SK-MEL-5 (cell line): ENCODE measurements at regions not wholly inside any gene's neighbourhood (a gene's known extent, or its start where the extent isn't known, plus 50 kb on each side); places are given as distances from the start of the nearest gene placed in this dataset.
"Not testable (repeated sequence)": the region's sequence is repeated elsewhere in the genome, so short reads cannot be mapped to it uniquely, and the experiment has no call there.

Source experiments
- DNase-seq: peaks from one replicate; pipeline ENCODE4 v3.0.0-alpha.2; 2016; ENCODE audit warnings: low read depth, low spot score
- in situ Hi-C: cut with HindIII; loops from 2 replicates; pipeline ENCODE4 v1.10.0; 2016; ENCODE audit warnings: low sequenced_read_pairs, high pct_unique_total_duplicates, low pct_unique_long_range_greater_than_20kb

DNA sequence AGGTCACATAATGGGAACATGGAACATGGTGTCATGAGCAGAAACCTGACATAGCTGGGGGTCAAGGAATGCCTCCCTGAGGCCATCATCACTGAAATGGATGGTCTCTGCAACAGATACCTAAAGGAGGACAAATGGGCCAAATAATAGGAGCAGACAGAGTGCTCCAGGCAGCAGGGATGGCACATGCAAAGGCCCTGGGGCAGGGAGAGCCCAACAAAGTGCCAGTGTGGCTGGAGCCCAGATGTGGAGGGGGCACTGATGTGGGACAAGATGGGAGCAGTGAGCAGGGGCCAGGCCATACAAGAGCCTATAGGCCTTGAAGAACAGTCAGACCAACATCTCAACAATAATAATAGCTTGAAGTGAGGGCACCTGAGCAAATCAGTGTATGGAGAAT is 497.8 kb downstream of the MN1 start:
- DNase-seq = no peak
- in situ Hi-C loops = no loop called here

DNA sequence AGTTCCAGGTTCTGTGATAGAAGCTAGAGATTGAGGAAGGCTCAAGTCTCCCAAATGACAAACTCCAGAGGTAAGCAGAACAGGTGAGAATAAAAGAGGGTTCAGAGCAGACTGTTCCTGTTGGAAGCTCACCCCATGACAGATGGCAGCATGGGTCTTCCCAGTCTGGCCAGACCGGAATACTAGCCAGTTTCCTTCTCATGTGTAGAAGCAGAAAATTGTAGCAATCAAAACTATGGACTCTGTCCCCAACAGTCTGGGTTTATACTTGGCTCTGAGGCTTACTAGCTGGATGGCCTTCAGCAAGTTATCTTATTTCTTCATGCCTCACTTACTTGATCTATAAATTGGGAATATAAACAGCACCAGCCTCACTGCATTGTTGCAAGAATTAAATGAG is 494.8 kb downstream of the MN1 start:
- in situ Hi-C loops = no loop called here
- DNase-seq = no peak

DNA sequence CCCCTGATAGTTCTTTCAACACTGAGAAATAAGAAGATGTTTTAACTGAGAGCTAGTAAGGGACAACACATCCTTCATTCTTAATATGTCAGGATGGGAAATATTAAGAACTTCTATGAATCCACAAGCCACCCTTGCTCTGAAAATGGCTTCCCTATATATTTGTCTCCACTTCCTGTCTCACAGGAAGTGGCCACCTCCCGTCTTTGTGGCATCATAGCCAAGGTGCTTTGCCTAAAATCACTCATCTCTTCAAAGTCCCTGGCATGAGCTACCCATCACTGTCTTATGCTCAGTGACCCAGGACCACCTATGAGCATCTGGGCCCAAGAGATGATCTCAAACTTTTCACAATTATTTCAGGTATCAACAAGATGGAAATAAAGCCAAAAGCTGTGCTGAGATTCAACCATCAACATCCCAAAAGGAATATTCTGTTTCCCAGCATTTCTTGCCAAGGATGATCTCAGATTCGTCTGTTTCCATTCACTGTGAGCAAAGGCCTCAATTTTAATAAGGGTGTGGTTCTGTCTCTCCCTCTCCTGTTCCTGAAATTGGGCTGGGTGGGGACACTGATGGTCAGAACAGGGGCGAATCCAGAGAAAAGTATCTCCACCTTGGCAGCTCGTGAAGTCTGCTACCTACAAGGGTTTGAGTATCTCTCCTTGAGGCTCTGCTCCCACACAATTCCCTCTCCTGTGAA is 493.9 kb downstream of the MN1 start:
- DNase-seq = no peak
- in situ Hi-C loops = no loop called here

DNA sequence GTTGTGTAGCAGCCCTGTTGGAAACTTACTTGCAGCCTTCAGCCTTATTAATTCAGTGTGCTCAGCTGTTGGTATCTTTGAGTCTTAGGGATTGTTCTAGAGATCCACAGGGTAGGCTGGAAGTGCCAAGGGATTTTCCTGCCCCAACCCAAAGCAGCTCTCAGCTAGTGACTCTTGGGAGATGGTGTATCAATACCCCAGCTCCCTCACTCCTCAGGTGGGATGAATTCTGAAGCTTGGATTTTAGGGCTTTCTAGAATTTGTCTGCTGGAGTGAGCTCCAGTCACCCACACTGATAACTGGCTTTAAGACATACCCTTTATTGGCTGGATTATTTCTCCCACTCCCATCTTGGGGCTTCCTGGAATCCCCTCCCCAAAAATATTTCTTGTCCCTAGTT is 493.0 kb downstream of the MN1 start:
- no peak for DNase-seq
- in situ Hi-C loops = no loop called here

DNA sequence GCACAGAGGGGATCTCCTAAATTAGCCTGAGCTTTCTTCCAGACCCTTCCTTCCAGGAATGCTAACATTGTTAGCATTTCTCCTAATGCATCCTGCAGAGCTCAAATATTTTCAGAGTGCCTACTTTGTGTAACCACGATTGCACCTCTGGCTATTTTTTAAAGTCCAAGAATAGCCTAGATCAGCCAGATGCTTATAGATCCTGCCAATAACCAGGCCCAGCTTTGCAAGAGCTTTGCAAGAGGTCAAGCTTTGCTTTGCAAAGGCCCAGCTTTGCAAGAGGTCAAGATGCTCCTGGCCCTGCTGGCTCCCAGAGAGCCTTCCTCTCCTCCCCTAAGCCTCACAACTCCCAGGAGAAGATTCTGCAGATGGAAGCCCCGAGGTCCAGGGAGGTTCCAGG is 491.9 kb downstream of the MN1 start:
- in situ Hi-C loops = no loop called here
- no peak for DNase-seq

DNA sequence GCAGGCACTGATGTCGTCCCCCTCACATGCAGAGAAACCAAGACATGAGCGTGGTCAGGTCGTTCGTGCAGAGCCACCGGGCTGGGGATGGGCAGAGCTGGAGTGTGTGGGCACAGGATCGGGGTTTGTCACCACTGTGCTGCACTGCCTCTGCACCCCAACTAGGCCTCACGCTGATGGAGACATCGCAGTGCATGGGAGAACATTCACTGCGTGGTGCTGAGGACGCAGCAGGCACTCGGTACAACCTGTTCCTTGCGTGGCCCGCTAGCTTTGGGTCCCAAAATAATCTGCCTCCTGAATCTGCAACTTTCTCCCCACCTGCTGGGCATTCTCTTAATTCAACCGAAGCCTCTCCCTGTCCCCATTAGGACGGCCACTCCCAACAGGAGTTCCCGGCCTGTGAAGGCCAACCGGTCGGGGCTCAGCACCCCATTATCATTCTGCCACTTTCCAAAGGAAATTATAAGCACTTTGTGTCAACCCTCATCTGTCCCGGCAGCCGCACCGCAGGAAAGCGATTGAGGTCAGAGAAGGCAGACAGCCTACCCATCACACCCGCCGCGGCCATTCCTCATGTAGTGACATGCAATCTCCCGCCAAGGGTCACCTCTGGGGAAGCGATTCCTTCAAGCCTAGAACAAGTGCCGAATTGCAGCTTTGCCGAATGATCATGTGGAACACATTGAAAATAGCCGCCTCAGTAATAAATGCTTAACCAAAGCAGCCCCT is 490.4 kb downstream of the MN1 start:
- in situ Hi-C loops = no loop called here
- no peak for DNase-seq

DNA sequence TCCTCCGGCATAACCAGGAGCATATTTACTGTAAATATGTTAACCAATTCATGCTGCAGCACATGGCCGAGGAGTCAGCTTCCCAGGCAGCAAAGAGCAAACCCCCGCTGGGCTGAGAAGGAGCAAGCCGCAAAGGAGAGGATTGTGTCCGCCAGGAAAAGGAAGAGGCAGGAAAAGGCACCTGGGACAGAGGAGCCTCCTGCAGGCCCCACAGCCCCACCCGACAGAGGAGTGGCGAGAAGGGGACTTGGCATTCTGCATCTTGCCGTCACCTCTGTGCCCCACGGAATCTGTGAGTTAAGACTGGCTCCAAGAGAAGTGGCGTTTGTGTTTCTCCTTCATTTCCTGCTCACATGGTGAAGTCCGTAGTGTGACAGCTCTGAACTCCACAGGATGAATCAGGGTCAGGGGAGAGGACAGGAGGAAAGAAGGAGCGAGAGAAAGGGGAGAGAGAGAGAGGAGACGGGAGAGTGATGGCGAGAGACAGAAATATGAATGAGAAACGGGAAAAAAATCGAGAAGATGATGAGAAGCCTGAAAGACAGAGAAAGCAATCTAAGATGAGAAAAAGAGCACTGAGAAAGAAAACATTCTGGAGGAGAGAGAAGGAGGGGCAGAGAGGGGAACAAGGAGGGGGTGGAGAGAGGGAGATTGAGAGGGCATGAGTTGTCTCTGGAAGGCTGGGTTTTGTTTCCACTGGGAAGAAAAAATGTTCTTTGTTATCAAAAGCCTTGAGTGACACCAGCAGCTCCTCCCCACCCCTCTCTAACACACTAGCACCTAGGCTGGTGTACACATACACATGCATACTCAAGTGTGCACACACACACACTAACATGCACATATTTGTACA is 489.6 kb downstream of the MN1 start:
- no peak for DNase-seq
- in situ Hi-C loops = no loop called here

DNA sequence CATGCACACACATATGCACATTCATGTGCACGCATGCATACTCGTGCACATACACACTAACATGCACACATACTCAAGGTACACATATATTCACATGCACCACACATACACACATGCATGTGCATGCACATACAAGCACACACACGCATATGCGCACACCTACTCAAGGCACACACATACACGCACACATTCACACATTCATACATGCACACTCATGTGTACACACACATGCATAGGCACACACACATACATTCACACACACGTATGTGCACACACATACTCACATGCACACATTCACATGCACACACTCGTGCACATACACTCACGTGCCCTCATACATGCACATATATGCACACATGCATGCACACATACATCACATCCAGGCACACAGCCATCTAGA is 489.0 kb downstream of the MN1 start:
- DNase-seq = no peak
- in situ Hi-C loops = no loop called here

DNA sequence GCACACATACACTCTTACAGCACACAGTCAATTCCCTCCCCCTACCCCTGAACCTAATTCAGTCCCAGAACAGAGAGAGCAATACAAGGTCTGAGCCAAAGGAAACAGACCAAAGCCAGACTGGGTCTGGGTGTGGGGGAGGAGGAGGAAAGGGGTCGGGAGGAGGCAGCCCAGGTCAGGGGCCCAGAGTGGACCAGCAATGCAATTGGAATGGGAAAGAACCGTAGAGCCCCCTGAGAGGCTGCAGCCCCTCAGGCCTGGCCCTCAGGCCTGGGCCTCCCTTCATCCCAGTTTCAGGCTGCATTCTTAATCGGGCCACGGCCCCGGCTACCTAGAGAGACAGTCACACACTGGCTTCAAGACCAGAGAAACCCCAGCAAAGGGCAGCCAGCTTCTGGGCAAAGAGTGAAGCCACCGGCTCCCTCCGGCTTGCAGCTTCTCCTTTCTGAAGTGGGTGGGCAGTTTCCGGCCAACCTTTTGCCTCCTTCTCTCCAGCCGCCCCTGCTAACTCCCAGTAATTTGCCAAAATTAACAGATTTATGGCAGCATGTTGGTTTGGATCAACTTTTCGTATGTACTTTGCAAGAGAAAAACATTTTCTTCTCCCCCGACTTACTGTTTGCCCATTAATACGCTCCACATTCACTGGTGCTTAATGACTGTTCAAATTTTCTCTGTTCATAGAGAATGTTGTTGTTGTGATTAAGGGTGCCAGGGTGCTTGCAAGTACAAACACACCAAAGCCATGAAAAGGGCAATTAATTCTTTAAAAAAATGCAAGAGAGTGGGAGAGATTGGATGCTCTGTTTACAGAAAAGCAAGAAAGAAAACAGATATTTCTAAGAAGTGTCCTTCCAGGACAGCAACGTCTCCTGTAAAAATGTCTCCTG is 488.3 kb downstream of the MN1 start:
- in situ Hi-C loops = no loop called here
- DNase-seq = no peak

DNA sequence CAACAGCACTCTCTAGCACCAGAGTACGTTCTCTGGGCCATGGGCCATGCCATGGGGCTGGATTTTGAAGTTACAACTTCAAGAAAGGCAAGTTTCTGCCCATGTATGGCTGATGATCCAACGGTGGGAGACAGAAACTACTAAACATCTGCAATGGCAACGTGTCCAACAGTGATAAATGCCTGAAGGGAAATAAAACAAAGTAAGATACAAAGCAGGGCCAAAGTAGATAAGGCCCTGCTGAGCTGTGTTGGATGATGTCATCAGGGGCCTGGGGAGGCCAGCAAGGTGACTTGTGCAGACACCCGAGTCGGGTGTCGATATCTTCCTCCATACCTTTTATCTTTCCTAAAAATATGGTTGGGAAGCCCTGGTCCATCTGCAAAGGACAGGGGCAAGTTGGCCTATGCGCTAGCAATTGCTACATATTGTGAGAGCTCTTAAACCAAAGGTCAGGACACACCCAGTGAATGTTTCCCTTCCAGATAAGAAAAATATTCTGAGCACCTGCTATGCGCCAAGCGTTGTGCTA is 487.2 kb downstream of the MN1 start:
- DNase-seq = no peak
- in situ Hi-C loops = no loop called here

DNA sequence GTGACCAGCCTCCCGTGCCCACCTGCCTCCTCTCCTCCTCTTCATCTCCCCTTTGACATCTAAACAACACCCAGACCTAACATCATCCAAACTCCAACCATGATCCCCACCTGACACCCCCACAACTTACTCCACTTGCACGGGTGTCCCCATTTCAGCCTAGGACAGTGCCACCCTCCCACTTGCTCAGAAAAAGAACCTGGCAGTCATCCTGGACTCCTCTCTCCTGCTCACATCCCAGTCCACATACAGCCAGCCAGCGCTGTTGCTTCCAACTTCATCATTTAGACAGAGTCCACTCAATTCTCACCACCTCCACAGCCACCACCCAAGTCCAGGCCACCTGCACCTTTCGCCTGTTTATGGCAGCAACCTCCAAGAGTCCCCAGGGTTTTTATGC is 485.7 kb downstream of the MN1 start:
- in situ Hi-C loops = no loop called here
- no peak for DNase-seq

DNA sequence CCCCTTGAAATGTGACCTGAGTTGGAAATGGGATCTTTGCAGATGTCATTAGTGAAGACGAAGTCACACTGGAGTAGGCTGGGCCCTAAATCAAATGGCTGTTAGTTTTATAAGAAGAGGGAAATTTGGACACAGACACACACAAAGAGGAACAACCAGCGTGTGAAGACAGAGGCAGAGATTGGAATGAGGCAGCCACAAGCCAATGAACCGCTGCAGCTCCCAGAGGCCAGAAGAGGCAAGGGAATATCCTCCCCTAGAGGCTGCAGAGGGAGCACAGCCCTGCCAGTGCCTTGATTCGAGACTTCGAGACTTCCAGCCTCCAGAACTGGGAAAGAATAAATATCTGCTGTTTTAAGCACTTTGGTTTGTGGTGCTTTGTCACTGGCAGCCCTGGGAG is 484.5 kb downstream of the MN1 start:
- in situ Hi-C loops = no loop called here
- DNase-seq = peak; percentile 55

DNA sequence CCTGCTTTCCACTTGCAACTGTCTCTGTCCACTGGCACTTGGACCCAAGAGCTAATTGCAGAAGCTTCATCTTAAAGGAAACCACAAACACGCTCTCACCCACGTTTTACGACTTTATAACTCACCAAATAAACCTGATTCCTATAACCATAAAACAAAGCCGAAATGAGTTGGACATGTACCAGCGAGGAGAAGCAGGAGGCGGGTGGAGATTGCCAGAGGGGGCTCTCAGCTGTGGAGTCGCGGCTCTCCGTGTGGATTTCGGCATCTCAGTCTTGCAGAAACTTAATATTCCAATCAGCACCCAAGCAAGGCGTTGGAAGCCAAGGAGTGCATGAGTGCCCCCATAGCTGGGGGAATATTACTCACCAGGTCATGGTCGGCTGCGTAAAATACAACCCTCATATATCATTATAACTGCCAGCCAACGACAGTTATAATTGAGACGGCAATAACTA is 483.6 kb downstream of the MN1 start:
- in situ Hi-C loops = no loop called here
- DNase-seq = no peak

DNA sequence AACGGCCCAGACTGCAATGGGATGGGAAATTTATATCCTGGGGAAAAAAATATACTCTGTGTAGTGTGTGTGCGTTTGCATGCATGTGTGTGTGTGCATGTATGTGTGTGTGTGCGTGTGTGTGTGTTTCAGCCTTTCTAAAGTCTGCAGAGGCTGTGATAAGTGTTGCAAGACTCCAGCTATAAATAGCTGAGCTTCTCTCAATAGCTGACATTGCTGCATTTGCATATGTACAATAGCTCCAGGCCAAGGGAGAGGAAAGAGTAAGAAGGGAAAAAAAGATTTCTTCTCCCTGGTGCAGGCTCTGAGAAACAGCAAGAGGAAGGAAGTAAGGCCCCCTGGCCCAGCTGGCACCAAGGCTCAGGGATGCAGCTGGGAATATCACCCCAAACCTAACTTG is 483.0 kb downstream of the MN1 start:
- no peak for DNase-seq
- in situ Hi-C loops = no loop called here

DNA sequence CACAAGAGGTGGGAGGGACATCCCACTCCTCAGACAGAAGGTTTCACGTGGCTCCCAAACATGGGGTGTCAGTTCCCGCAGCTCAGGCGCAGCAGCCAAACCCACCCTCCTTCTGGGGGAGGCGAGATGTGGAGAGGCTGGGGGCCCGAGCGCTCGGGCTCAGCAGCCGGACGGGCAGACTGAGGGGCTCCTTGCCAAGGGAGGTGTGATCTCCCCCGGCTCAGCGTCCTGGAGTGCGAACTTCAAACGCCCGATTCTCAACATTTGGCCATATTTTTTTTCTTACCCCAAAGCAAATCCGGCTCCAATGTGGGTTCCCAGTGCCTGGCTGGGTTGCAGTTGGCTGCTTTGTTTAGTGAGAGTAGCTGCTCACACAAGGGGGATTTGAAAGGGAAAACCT is 477.9 kb downstream of the MN1 start:
- in situ Hi-C loops = no loop called here
- DNase-seq = no peak

DNA sequence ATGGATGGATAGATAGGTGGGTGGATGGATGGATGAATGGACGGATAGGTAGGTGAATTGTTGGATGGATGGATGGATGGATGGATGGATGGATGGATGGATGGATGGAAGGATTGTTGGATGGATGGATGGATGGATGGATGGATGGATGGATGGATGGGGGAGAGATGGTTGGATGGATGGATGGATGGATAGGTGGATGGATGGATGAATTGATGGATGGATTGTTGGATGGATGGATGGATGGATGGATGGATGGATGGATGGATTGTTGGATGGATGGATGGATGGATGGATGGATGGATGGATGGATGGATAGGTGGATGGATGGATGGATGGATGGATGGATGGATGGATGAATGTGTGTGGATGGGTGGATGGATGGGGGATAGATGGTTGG is 476.6 kb downstream of the MN1 start:
- DNase-seq, in situ Hi-C loops: not testable (repeated sequence)

DNA sequence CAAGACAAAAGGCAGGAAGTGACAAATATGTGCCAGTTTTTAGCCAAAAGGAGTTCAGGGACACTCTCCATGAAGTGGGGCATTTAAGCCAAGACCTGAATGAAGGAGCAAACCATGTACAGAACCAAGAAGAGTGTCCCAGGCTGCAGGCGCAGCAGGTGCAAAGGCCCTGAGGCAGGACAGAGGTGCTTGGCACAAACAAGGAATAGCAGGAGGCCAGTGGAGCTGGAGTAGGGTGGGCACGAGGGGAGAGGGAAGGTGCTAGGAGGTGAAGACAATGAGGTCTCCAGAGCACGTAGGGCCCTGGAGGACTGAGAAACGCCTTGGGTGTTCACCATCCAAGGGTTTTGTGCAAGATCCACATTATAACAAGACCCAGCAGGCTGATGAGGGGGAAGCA is 474.1 kb downstream of the MN1 start:
- no peak for DNase-seq
- in situ Hi-C loops = no loop called here
